ENCODE measurements at regions not wholly inside any gene's neighbourhood (a gene's known extent, or its start where the extent isn't known, plus 50 kb on each side); places are given as distances from the start of the nearest gene placed in this dataset.
"Not testable (repeated sequence)": the region's sequence is repeated elsewhere in the genome, so short reads cannot be mapped to it uniquely, and the experiment has no call there.

- not testable (repeated sequence) for H4K20me1 ChIP-seq (replicated peaks; ENCODE audit: control insufficient read depth, insufficient read depth, low read length); H3K9me1 ChIP-seq (ENCODE audit: control insufficient read depth, insufficient read depth, low read length)
Observed at GRCh38 chr2:131686894-131687238, 159.2 kb downstream of the CCDC74A start.

GRCh38 chr2:131689066-131689465, 161.4 kb downstream of the CCDC74A start:
- H3K36me3 ChIP-seq (ENCODE audit: control insufficient read depth, insufficient read depth, low read length); H3K4me3 ChIP-seq; H2AFZ ChIP-seq (ENCODE audit: low read depth, low read length); H3K27me3 ChIP-seq (ENCODE audit: control insufficient read depth in 2 of 2, insufficient read depth in 2 of 2, low read length in 2 of 2); DNase-seq (ENCODE audit: extremely low read depth in 1 of 4, low spot score in 3 of 4); intact Hi-C loops (cut with micrococcal nuclease); CTCF ChIA-PET (ENCODE audit: low intra/inter-chr PET ratio); H4K20me1 ChIP-seq (replicated peaks; ENCODE audit: control insufficient read depth, insufficient read depth, low read length); POLR2A ChIA-PET; FAIRE-seq; in situ Hi-C loops (cut with MboI); H3K4me1 ChIP-seq (replicated peaks in 1 of 2; ENCODE audit: control insufficient read depth in 2 of 2, insufficient read depth in 2 of 2, low read length in 2 of 2); BruUV-seq (replicated peaks); H3K9me1 ChIP-seq (ENCODE audit: control insufficient read depth, insufficient read depth, low read length); H3K27ac ChIP-seq (ENCODE audit: extremely low read depth, low read depth, low read length); H3K79me2 ChIP-seq (ENCODE audit: control insufficient read depth, insufficient read depth, low read length); H3K4me2 ChIP-seq (ENCODE audit: insufficient read depth, low read length); H3K9me3 ChIP-seq (replicated peaks; ENCODE audit: control insufficient read depth, insufficient read depth, low read depth, low read length); H3K9ac ChIP-seq (ENCODE audit: insufficient read depth in 1 of 2, low read depth in 2 of 2, low read length in 2 of 2): not testable (repeated sequence)
- ATAC-seq: peak; percentile 49; the same call in 2 of the 3 replicates
- 75% methylated on average over 2 of the region's 2 CpGs for WGBS (ENCODE audit: insufficient coverage, low coverage, missing lambda C conversion rate)

More at GRCh38 chr2:131686894-131687238, 159.2 kb downstream of the CCDC74A start:
- H2AFZ ChIP-seq (ENCODE audit: low read depth, low read length); BruUV-seq (replicated peaks); H3K27me3 ChIP-seq (ENCODE audit: control insufficient read depth in 2 of 2, insufficient read depth in 2 of 2, low read length in 2 of 2); H3K79me2 ChIP-seq (ENCODE audit: control insufficient read depth, insufficient read depth, low read length); H3K4me2 ChIP-seq (ENCODE audit: insufficient read depth, low read length); H3K27ac ChIP-seq (ENCODE audit: extremely low read depth, low read depth, low read length); H3K9me3 ChIP-seq (replicated peaks; ENCODE audit: control insufficient read depth, insufficient read depth, low read depth, low read length); H3K36me3 ChIP-seq (ENCODE audit: control insufficient read depth, insufficient read depth, low read length); intact Hi-C loops (cut with micrococcal nuclease); ATAC-seq; in situ Hi-C loops (cut with MboI); H3K9ac ChIP-seq (ENCODE audit: insufficient read depth in 1 of 2, low read depth in 2 of 2, low read length in 2 of 2); FAIRE-seq; DNase-seq (ENCODE audit: extremely low read depth in 1 of 4, low spot score in 3 of 4); CTCF ChIA-PET (ENCODE audit: low intra/inter-chr PET ratio); POLR2A ChIA-PET; H3K4me3 ChIP-seq: not testable (repeated sequence)
- peaks cover 0 to 12% of the 10 kb centered on the region in 2 experiments; a peak in 2 of 5 replicates for H3K4me1 ChIP-seq (replicated peaks in 1 of 2; ENCODE audit: control insufficient read depth in 2 of 2, insufficient read depth in 2 of 2, low read length in 2 of 2)

Measured in K562 (cell line).